NT2/D1 (cell line): ENCODE measurements at regions not wholly inside any gene's neighbourhood (a gene's known extent, or its start where the extent isn't known, plus 50 kb on each side); places are given as distances from the start of the nearest gene placed in this dataset.

Experiments
- SUZ12 ChIP-seq: IDR thresholded peaks from 2 replicates; pipeline ENCODE4 v1.6.1; 2011; ENCODE audit not compliant: insufficient read length, insufficient read depth; ENCODE audit errors: extremely low read depth
- YY1 ChIP-seq: IDR thresholded peaks from 2 replicates; pipeline ENCODE4 v1.6.1; 2011; ENCODE audit not compliant: insufficient read length, insufficient read depth
- ZNF274 ChIP-seq: IDR thresholded peaks from 2 replicates; pipeline ENCODE4 v1.6.1; 2011; ENCODE audit warnings: mild to moderate bottlenecking, low read depth, low read length

- TF ChIP-seq SUZ12 (no peak), YY1 (no peak), ZNF274 (no peak)
Measured at GRCh38 chr18:47389210-47389609, 137.8 kb upstream of the SKOR2 start.
